GM20431 (cell line): ENCODE measurements at regions not wholly inside any gene's neighbourhood (a gene's known extent, or its start where the extent isn't known, plus 50 kb on each side); places are given as distances from the start of the nearest gene placed in this dataset.

Experiments
- in situ Hi-C: fragments of 300-500 bp; cut with MseI, MboI; formaldehyde crosslinking; loops from one replicate; pipeline ENCODE4 v1.15.0; 2020; ENCODE audit warnings: low sequenced_read_pairs; ENCODE audit not compliant: unreplicated experiment

DNA sequence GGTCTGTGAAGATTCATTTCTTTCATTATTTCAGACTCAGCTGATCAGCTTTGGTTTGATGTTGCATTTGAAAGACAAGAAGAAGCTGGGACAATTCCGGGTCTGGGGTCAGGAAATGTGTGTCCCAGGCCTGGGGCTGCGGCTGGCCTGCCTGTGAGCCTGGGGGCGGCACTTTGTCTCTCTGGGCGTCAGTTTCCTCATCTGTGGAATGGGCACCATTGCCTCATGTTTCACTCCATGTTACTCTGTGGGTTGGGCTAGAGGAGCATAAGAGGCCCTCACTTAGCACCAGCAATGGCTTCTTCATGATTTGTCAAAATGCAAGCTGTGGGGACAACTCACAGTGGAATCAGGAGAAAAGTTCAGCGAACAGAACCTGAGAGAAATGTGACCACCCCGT, 570.1 kb downstream of the VRK1 start:
- in situ Hi-C loops = no loop called here

DNA sequence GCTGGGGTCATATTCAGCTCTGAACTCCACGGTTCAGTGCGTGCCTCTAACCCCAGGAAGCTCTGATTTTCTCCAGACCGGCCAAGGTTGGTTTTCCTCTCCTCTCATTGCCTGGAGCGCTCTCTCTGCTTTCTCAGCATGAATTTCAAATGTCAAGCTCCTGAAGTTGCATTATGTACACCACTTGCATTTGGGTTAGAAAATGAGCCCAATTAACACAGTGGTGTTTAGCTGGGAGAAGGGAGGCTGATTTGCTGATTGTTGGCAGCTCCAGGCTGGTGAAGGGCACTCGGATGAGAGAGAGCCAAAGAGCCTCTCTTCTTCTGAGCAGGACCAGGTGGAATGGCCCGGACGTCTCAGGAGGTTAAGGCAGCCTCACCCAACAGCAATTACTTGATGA, 570.9 kb downstream of the VRK1 start:
- in situ Hi-C loops = no loop called here

DNA sequence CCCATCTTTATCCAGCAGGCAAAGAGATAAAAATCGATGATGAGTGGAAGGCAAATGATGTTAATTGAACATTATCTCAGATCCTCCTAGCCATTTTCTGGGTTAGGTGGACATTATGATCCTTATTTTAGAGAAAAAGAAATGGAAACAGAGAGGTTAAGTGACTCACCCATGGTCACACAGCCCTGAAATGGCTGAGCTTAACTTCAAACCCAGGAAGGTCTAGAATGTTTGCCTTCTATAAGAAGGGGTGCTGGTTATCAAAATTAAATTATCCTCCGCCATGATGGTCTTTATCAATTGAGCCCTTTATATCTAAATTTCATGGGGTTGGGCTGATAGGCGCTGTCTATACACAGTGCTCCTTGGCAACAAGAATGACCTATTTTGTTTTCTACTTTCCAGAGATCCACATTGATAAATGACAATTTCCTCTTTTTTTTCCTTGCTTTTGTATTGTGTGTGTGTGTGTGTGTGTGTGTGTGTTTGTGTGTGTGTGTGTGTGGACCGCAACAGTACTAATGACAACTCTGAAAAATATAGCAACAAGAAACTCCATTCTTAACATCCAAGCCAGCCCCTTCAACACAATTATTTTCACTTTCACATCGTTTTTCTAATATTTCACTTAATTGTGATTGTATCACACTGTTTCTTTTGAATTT, 571.9 kb downstream of the VRK1 start:
- in situ Hi-C loops = no loop called here

- in situ Hi-C loops = no loop called here
Measured at GRCh38 chr14:97369901-97370300, 572.7 kb downstream of the VRK1 start.

DNA sequence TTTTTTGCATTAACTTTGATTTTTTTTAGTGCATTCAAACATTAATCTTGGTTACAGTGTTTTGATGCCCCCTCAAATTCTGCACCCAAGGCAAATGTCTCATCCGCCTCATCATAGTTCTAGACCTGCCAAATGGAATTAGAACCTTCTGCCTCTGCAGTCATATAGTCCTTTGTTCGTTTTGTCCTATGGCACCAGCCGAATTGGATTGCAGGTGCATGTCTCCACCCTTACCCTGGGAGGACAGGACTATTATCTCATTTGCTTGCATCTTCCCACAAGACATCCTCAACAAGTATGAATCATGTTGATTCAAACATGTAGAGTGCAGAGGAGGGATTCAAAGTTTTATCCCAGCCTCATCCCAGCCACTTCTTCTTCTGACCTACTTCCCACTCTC, 579.1 kb downstream of the VRK1 start:
- in situ Hi-C loops = no loop called here

GRCh38 chr14:97377550-97377949, 580.4 kb downstream of the VRK1 start:
- in situ Hi-C loops = no loop called here

DNA sequence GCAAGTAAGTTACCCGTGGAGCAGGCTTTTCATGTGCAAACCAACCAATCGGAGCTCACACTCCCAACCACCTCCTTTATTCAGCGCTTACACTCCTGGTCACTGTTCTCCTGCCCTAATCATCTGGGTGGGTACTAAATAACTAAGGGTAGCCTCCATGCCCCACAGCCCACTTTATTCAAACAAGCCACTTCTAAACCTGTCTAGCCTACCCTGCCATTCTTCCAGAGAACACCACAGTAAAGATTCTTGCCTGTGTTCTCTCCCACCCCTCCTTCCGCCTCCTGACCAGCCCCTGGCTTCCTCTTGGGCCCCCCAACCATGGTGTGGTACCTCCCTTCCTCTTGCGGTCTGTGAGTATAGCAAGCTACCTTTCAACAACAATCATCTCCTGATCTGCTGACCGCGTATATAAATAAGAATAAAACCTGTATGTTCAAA, 581.9 kb downstream of the VRK1 start:
- in situ Hi-C loops = no loop called here

DNA sequence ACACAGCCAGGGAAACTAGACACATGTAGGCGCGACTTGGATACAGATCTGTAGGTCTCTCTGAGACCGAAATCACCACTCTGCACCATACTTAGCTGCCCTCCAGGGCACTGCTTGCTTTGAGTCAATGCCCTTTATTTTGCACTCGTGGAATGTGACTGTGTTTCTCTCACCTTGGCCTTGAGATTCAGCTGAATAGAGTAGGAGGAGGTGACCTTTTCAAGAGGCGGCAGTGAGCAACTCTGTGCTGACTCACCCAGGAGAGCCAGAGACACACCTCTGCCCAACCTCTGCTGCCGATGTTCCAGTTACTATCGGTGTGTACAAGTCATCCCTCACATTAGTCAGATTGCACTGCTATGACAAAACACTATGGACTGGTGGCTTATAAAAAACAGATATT, 583.4 kb downstream of the VRK1 start:
- in situ Hi-C loops = no loop called here

DNA sequence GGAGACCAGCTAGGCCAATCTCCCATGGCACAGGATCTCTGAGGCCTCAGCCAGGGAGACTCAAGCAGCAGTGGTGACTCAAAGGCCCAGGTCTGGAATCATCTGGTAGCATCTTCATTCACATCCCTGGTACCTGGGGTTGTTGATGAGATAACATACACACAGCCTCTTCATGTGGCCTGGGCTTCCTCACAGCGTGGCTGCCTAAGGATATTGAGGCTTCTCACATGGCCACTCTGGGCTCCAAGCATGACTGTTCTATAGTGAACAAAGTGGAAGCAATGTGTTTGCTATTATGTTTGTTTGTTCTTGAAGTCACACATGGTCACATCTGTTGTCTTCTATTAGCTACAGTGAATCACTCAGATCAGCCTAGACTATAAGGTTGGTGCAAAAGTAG, 584.1 kb downstream of the VRK1 start:
- in situ Hi-C loops = no loop called here

DNA sequence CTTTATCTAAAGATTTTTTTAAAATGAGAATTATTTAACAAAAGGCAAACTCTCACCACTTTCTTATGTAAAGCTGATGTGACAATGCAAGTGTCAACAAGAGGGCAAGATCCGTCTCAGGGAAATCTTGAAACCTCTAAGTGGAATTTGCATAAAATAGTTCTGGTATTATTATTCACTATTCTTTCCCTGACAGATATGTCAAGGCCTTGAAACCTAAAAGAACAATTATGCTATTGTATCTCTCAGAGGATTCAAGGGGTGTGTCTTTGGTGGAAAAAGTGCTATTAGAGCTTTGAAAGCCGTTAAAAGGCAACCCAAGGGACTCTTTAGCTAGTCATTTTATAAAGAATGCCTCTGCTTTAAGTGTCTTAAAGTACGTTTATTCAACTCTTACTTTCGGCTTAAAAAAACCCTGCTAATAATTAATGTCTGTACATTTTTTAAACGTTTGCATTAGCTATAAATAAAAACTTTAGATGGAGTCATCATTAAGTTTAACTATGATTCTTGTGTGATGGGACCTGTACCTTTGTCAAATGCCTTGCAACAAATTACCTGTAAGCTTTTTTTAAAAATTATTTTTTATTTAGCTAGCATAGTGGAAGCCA, 585.5 kb downstream of the VRK1 start:
- in situ Hi-C loops = no loop called here

GRCh38 chr14:97385727-97386126, 588.5 kb downstream of the VRK1 start:
- in situ Hi-C loops = no loop called here

DNA sequence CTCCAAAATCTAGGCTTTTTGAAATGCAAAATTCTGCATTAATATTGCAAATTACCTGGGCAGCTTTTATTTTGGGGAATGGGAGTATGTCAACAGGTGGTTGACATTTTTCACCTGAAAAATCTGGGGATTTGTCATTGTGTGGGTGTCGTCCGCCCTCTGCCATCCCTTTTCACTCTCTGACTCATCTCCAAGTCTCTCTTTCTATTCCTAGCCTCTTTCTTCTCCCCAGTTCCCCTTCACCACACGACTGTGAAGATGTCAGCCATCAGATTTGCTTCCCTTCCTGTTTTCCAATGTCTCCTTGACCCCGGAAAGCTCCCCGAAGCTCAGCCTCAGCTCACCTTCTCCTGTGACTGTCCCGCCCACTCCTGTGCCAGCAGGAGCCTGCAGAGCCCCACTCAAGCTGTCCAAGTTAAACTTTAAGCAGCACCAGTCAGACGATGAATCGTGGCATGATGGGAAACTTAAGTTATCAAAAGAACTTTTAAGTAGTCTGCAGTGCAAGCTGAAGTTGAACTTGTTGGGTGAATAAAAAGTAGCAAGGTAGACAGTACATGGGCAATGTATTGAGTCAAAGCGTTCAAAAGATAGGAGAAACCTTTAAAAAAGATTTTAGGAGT, 590.2 kb downstream of the VRK1 start:
- in situ Hi-C loops = no loop called here

- in situ Hi-C loops = no loop called here
Measured at GRCh38 chr14:97388408-97388807, 591.2 kb downstream of the VRK1 start.

DNA sequence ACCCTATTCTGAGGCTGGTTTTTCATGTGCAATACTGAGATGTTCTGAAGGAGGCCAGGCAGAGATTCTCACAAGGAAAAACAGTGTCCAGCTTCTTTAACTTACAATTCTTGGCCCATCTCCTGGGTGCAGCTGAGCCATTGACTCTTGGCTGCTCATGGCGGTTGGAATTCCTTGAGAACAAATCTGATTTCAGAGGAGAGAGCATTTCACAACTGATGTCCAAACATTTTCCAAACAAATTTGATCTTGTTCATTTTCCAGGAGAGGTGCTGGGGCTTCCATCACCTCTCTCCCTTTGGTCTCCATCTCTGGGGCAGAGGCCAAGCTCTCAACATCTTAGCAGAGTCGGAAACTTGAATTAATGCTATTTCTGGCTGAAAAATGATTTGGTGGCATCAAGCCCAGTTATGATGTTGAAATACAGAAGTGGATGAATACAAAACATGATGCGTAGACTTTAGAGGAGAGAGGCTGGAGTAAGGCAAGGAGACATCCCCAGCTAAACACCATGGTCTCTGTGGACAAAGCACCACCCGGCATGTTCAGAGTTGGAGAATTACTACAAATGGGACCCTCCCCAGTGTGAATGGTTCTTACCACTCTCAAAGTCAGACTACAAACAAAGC, 593.0 kb downstream of the VRK1 start:
- in situ Hi-C loops = no loop called here

GRCh38 chr14:97393244-97393643, 596.1 kb downstream of the VRK1 start:
- in situ Hi-C loops = no loop called here

DNA sequence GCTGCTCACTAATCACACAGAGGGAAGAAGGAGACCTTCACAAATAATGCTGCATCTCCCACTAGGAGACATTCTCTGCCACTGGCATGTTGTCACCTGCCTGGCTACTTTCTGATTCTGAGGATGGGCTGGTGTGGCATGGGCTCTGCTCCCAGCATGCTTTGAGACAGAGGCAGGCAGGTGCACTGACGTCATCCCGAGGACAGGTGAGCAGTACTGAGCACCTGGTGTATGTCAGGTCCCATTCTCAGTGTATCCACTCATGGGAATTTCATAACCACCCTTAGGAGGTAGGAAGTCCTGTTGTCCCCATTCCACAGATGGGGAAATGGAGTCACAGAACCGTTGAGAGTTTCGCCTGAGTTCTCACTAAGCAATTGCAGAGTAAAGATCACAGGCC, 597.9 kb downstream of the VRK1 start:
- in situ Hi-C loops = no loop called here

DNA sequence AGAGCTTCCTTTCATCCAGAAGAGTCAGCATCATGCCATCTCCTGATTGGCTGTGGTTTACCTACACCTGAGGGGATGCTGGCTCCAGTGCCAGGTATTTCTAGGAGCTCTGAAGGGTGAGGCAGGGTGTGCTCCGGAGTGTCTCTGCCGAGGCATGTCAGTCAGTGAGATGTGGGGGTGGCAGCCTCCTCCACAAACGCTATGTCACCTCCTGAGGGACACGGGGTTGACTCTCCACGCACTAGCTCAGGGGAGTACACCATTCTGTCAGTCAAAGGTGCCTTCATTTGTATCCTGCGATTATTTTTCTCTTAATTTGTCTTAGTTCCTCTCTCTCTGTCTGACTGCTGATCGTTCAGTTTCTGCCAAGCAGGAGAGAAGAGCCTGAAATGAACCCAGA, 604.5 kb downstream of the VRK1 start:
- in situ Hi-C loops = no loop called here

GRCh38 chr14:97402279-97402678, 605.1 kb downstream of the VRK1 start:
- in situ Hi-C loops = no loop called here

DNA sequence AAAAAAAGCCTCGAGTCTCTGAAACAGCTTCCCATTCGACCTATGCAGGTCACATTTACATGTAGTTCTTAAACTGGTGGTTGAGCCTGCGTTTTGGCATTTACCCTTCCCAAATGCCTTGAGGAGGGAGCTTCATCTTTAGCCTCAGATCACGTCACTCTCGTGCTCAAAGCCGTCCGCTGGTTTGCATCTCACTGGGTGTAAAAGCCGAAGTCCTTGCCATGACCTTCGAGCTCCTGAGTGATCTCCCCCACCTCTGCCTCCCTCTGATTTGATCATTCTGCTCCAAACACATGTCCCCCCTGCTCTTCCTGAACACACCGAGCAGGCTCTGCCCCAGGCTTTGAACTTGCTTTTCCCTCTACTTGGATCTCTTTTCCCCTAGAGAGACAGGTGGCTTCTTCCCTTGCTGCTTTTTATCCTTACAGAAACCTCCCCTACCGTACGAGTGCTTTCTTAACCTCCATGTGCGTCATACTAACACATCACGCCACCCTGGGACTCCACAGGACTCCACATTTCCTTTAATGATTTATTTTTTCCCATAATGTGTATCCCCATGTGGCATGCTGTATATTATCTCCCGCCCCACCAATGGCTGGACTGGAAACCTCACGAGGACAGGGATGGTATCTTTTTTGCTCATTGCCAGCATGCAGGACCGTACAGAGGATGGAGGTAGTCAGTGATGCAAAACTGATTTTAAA, 610.7 kb downstream of the VRK1 start:
- in situ Hi-C loops = no loop called here

DNA sequence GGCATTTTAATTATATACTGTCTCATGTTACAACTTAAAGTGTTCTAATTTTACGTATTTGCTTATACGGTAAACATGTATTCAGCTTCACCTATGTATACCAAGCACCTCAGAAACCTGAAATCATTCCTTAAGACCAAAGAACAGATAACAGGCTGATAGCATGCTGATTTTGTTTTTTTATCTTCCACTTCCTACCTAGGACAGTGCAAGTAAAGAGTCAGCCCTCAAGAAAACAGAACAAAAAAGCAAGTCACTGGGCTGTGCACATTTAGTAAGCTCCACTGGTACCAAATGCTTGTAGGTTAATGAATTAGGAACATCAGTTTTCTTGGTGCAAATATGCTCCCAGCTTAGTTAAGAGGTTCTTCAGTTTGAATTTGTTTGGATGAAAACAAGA, 611.3 kb downstream of the VRK1 start:
- in situ Hi-C loops = no loop called here
